HEK293 (cell line): ENCODE measurements at regions not wholly inside any gene's neighbourhood (a gene's known extent, or its start where the extent isn't known, plus 50 kb on each side); places are given as distances from the start of the nearest gene placed in this dataset.

Experiments
- SP7 ChIP-seq: fragments of 450-650 bp; formaldehyde crosslinking; IDR thresholded peaks from 2 replicates; pipeline ENCODE4 v1.5.1; 2016; ENCODE audit warnings: missing biosample characterization, missing genetic modification characterization
- TCF7L2 ChIP-seq: IDR thresholded peaks from 2 replicates; pipeline ENCODE4 v1.6.1; 2011; ENCODE audit warnings: low read depth, mild to moderate bottlenecking, inconsistent platforms, low read length, moderate library complexity, borderline replicate concordance
- ZBTB20 ChIP-seq: fragments of 450-650 bp; formaldehyde crosslinking; IDR thresholded peaks from 2 replicates; pipeline ENCODE4 v1.5.1; 2016; ENCODE audit warnings: missing biosample characterization, missing genetic modification characterization
- ZNF221 ChIP-seq: fragments of 450-650 bp; formaldehyde crosslinking; IDR thresholded peaks from 2 replicates; pipeline ENCODE4 v1.5.1; 2017; ENCODE audit warnings: missing biosample characterization, missing genetic modification characterization, borderline replicate concordance
- ZNF239 ChIP-seq: fragments of 450-650 bp; formaldehyde crosslinking; IDR thresholded peaks from 2 replicates; pipeline ENCODE4 v1.5.1; 2016; ENCODE audit warnings: missing biosample characterization, missing genetic modification characterization
- ZNF274 ChIP-seq, 2 experiments: fragments of 200-500 bp in 1 of 2; fragments of 450-650 bp in 1 of 2; sonication (Bioruptor generic) in 1 of 2; formaldehyde crosslinking in 1 of 2; IDR thresholded peaks; 2 replicates each; pipeline versions ENCODE4 v1.5.1 to v1.6.1; 2014 to 2016; ENCODE audit warnings: borderline replicate concordance in 1 of 2, inconsistent platforms in 1 of 2, low read length in 1 of 2, missing biosample characterization in 1 of 2, missing genetic modification characterization in 1 of 2
- ZNF341 ChIP-seq: fragments of 450-650 bp; formaldehyde crosslinking; IDR thresholded peaks from 2 replicates; pipeline ENCODE4; 2016; ENCODE audit warnings: low read depth, missing biosample characterization, missing genetic modification characterization
- ZNF354C ChIP-seq: fragments of 450-650 bp; formaldehyde crosslinking; IDR thresholded peaks from 2 replicates; pipeline ENCODE4 v1.5.1; 2016; ENCODE audit warnings: missing biosample characterization, missing genetic modification characterization, low read depth, borderline replicate concordance
- ZNF558 ChIP-seq: fragments of 450-650 bp; formaldehyde crosslinking; IDR thresholded peaks from 2 replicates; pipeline ENCODE4 v1.5.1; 2016; ENCODE audit warnings: missing biosample characterization, missing genetic modification characterization
- TF ChIP-seq, protein P1 (sequence below): fragments of 450-650 bp; formaldehyde crosslinking; IDR thresholded peaks from 2 replicates; pipeline ENCODE4 v1.5.0; 2017; ENCODE audit warnings: missing biosample characterization, missing genetic modification characterization, borderline replicate concordance
- TF ChIP-seq, protein P2 (sequence below): fragments of 450-650 bp; formaldehyde crosslinking; IDR thresholded peaks from 2 replicates; pipeline ENCODE4 v1.5.1; 2016; ENCODE audit warnings: missing biosample characterization, missing genetic modification characterization
- TF ChIP-seq, protein P3 (sequence below): fragments of 450-650 bp; formaldehyde crosslinking; IDR thresholded peaks from 2 replicates; pipeline ENCODE4 v1.5.1; 2016; ENCODE audit warnings: missing biosample characterization, missing genetic modification characterization
- TF ChIP-seq, protein P4 (sequence below): fragments of 450-650 bp; formaldehyde crosslinking; IDR thresholded peaks from 2 replicates; pipeline ENCODE4 v1.5.1; 2017; ENCODE audit warnings: missing biosample characterization, missing genetic modification characterization

DNA sequence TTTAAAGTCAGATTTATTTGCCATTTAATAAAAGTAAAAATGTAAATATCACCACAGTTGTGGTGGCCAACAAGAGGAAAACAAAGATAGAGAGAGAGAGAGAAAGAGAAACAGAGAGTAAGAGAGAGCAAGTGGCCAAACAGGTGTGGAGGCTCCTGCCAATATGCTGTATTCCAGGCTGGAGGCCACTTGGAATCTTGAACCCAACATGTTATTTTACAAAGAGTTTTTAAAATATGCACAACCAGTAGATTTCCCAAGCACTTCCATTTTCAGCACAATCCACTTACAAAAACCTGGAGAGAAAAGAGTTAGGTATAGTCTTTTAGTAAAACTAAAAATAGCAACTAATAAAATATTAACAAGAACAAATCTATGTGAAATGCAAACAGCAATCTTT lies 1323.1 kb upstream of the CITED2 start:
- no peak for TF ChIP-seq ZNF558 (tag by site-specific recombination)
- TF ChIP-seq, protein P1, sequence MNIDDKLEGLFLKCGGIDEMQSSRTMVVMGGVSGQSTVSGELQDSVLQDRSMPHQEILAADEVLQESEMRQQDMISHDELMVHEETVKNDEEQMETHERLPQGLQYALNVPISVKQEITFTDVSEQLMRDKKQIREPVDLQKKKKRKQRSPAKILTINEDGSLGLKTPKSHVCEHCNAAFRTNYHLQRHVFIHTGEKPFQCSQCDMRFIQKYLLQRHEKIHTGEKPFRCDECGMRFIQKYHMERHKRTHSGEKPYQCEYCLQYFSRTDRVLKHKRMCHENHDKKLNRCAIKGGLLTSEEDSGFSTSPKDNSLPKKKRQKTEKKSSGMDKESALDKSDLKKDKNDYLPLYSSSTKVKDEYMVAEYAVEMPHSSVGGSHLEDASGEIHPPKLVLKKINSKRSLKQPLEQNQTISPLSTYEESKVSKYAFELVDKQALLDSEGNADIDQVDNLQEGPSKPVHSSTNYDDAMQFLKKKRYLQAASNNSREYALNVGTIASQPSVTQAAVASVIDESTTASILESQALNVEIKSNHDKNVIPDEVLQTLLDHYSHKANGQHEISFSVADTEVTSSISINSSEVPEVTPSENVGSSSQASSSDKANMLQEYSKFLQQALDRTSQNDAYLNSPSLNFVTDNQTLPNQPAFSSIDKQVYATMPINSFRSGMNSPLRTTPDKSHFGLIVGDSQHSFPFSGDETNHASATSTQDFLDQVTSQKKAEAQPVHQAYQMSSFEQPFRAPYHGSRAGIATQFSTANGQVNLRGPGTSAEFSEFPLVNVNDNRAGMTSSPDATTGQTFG (tag by site-specific recombination): no peak
- TF ChIP-seq, protein P2, sequence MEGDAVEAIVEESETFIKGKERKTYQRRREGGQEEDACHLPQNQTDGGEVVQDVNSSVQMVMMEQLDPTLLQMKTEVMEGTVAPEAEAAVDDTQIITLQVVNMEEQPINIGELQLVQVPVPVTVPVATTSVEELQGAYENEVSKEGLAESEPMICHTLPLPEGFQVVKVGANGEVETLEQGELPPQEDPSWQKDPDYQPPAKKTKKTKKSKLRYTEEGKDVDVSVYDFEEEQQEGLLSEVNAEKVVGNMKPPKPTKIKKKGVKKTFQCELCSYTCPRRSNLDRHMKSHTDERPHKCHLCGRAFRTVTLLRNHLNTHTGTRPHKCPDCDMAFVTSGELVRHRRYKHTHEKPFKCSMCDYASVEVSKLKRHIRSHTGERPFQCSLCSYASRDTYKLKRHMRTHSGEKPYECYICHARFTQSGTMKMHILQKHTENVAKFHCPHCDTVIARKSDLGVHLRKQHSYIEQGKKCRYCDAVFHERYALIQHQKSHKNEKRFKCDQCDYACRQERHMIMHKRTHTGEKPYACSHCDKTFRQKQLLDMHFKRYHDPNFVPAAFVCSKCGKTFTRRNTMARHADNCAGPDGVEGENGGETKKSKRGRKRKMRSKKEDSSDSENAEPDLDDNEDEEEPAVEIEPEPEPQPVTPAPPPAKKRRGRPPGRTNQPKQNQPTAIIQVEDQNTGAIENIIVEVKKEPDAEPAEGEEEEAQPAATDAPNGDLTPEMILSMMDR (tag by site-specific recombination): no peak
- TF ChIP-seq ZBTB20 (tag by site-specific recombination): no peak
- TF ChIP-seq, protein P3, sequence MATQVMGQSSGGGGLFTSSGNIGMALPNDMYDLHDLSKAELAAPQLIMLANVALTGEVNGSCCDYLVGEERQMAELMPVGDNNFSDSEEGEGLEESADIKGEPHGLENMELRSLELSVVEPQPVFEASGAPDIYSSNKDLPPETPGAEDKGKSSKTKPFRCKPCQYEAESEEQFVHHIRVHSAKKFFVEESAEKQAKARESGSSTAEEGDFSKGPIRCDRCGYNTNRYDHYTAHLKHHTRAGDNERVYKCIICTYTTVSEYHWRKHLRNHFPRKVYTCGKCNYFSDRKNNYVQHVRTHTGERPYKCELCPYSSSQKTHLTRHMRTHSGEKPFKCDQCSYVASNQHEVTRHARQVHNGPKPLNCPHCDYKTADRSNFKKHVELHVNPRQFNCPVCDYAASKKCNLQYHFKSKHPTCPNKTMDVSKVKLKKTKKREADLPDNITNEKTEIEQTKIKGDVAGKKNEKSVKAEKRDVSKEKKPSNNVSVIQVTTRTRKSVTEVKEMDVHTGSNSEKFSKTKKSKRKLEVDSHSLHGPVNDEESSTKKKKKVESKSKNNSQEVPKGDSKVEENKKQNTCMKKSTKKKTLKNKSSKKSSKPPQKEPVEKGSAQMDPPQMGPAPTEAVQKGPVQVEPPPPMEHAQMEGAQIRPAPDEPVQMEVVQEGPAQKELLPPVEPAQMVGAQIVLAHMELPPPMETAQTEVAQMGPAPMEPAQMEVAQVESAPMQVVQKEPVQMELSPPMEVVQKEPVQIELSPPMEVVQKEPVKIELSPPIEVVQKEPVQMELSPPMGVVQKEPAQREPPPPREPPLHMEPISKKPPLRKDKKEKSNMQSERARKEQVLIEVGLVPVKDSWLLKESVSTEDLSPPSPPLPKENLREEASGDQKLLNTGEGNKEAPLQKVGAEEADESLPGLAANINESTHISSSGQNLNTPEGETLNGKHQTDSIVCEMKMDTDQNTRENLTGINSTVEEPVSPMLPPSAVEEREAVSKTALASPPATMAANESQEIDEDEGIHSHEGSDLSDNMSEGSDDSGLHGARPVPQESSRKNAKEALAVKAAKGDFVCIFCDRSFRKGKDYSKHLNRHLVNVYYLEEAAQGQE (tag by site-specific recombination): no peak
- no peak for TF ChIP-seq ZNF239
- no peak for TF ChIP-seq ZNF221
- TF ChIP-seq, protein P4, sequence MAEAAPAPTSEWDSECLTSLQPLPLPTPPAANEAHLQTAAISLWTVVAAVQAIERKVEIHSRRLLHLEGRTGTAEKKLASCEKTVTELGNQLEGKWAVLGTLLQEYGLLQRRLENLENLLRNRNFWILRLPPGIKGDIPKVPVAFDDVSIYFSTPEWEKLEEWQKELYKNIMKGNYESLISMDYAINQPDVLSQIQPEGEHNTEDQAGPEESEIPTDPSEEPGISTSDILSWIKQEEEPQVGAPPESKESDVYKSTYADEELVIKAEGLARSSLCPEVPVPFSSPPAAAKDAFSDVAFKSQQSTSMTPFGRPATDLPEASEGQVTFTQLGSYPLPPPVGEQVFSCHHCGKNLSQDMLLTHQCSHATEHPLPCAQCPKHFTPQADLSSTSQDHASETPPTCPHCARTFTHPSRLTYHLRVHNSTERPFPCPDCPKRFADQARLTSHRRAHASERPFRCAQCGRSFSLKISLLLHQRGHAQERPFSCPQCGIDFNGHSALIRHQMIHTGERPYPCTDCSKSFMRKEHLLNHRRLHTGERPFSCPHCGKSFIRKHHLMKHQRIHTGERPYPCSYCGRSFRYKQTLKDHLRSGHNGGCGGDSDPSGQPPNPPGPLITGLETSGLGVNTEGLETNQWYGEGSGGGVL (tag by site-specific recombination): no peak
- no peak for TF ChIP-seq ZNF274 (IDR thresholded peaks at IDR 0.05; ENCODE audit: low read length)
- no peak for TF ChIP-seq ZNF274 (tag by site-specific recombination; IDR thresholded peaks at IDR 0.05; ENCODE audit: borderline replicate concordance)
- TF ChIP-seq ZNF341 (tag by site-specific recombination): no peak
- TF ChIP-seq ZNF354C: no peak
- no peak for TF ChIP-seq SP7
- TF ChIP-seq TCF7L2: no peak
